ENCODE measurements at regions not wholly inside any gene's neighbourhood (a gene's known extent, or its start where the extent isn't known, plus 50 kb on each side); places are given as distances from the start of the nearest gene placed in this dataset.

DNA sequence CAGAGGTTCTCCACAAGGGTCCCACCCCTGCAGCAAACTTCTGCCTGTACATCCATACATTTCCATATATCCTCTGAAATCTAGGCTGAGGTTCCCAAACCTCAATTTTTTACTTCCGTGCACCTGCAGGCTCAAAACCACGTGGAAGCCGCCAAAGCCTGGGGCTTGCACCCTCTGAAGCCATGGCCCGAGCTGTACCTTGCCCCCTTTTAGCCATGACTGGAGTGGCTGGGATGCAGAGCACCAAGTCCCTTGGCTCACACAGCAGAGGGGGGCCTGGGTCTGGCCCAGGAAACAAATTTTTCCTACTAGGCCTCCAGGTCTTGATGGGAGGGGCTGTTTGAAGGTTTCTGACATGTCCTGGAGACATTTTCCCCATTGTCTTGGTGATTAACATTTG, 84.4 kb downstream of the FSCB start:
- TF ChIP-seq, protein P1, sequence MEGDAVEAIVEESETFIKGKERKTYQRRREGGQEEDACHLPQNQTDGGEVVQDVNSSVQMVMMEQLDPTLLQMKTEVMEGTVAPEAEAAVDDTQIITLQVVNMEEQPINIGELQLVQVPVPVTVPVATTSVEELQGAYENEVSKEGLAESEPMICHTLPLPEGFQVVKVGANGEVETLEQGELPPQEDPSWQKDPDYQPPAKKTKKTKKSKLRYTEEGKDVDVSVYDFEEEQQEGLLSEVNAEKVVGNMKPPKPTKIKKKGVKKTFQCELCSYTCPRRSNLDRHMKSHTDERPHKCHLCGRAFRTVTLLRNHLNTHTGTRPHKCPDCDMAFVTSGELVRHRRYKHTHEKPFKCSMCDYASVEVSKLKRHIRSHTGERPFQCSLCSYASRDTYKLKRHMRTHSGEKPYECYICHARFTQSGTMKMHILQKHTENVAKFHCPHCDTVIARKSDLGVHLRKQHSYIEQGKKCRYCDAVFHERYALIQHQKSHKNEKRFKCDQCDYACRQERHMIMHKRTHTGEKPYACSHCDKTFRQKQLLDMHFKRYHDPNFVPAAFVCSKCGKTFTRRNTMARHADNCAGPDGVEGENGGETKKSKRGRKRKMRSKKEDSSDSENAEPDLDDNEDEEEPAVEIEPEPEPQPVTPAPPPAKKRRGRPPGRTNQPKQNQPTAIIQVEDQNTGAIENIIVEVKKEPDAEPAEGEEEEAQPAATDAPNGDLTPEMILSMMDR (IDR thresholded peaks at IDR 0.05; ENCODE audit: borderline replicate concordance, extremely low read depth, low read length, poor library complexity, severe bottlenecking) = no peak
- TF ChIP-seq EZH2 (IDR thresholded peaks at IDR 0.05; ENCODE audit: borderline replicate concordance, low read depth, low read length, severe bottlenecking) = no peak

Data from DND-41 (cell line).